ENCODE measurements at regions not wholly inside any gene's neighbourhood (a gene's known extent, or its start where the extent isn't known, plus 50 kb on each side); places are given as distances from the start of the nearest gene placed in this dataset.

DNA sequence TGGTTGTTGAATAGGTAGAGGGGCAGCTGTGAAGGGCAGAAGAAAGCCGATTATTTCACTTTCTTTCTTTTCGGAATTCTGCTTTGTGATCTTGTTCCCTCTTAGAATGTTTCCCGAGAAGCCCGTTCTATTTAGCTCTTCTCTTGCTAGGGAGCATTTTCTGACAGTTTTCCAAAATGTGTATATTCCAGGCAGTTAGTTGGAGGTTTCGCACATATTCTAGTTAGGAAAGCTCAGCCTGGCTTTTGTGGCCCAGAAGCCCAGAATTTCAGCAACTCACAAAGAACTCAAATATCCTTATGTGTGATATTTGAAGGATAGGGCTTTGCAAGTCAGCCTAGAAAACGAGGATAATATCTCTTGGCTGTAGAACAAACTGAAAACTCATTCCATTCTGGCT lies 461.0 kb upstream of the C9orf72 start:
- TF ChIP-seq ZNF274 (IDR thresholded peaks at IDR 0.05; ENCODE audit: low read depth, low read length) (no peak), YY1 (IDR thresholded peaks at IDR 0.05; ENCODE audit: insufficient read depth, insufficient read length) (no peak), SUZ12 (IDR thresholded peaks at IDR 0.05; ENCODE audit: extremely low read depth, insufficient read depth, insufficient read length) (no peak)

Measured in NT2/D1 (cell line).